IPS-18c (cell line): ENCODE measurements at regions not wholly inside any gene's neighbourhood (a gene's known extent, or its start where the extent isn't known, plus 50 kb on each side); places are given as distances from the start of the nearest gene placed in this dataset.

Experiments
- H3K4me3 ChIP-seq: 2 replicates; pipeline ENCODE4 v1.7.0; 2013; ENCODE audit warnings: low read depth, mild to moderate bottlenecking, low read length, moderate library complexity; ENCODE audit not compliant: insufficient read depth
- H3K9me3 ChIP-seq: one replicate; pipeline ENCODE4 v1.6.1; 2013; ENCODE audit warnings: mild to moderate bottlenecking, low read length, moderate library complexity; ENCODE audit not compliant: control insufficient read depth, insufficient read depth

DNA sequence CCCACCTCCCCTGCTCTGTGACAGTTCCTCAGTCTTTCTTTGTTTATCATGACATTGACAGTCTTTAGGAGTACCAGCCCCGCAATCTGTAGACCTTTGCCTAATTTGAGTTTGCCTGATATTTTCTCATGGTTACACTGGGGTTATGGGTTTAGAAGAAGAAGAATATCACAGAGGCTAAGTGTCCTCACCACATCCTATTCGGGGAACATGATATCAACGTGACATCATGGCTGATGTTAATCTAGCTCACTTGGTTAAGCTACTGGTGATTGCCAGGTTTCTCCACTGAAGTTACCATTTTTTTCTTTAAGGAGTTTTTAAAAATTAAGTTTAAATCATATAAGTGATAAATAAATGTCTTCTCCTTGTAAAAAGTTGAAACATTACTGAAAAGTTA lies 127.5 kb downstream of the CEP57L1 start:
- H3K4me3 ChIP-seq = no peak overlapping the region
- H3K9me3 ChIP-seq = no peaks in the 10 kb centered on the region

DNA sequence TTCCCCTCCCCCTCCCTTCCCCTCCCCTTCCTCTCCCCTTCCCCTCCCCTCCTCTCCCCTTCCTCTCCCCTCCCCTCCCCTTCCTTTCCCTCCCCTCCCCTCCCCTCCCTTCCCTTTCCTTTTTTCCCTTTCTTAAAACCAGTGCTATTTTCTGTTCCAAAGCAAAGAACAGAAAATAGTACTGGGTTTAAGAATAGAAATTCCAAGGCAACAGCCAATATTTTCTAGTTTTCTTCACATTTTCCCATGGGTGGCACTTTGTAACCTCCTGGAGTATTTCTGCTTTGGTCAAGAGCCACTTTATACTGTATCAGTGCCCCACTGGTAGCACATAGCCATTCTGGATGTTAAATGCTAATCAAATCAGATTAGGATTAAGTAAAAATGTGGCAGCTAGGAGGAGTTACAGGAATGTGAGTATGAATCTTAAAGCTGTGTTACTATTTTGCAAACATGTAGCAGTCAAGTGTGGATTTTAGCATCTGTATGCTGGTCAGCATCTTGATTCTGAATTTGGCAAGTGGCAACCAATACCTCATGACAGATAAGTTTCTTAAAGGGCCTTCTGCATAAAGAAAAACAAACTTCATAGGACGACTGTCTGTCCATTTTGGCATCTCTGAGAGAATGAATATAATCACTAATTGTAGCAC lies 126.4 kb downstream of the CEP57L1 start:
- H3K9me3 ChIP-seq = no peaks in the 10 kb centered on the region
- H3K4me3 ChIP-seq = no peak overlapping the region
